Fibroblast of lung (primary cell): ENCODE measurements at regions not wholly inside any gene's neighbourhood (a gene's known extent, or its start where the extent isn't known, plus 50 kb on each side); places are given as distances from the start of the nearest gene placed in this dataset.

Source experiments
- DNase-seq, 2 donors: peaks; one replicate each; pipeline versions ENCODE4 v3.0.0 to v3.0.0-alpha.2; 2010; ENCODE audit warnings: low read depth in 2 of 2
- H2AFZ ChIP-seq: 2 replicates; pipeline ENCODE4 v1.5.1; 2012; ENCODE audit warnings: low read length, control low read depth, inconsistent platforms
- H3K27ac ChIP-seq: 2 replicates; pipeline ENCODE4 v1.5.1; 2011; ENCODE audit warnings: low read length, control low read depth; ENCODE audit not compliant: insufficient read depth
- H3K27me3 ChIP-seq: 2 replicates; pipeline ENCODE4 v1.5.1; 2011; ENCODE audit warnings: mild to moderate bottlenecking, low read length; ENCODE audit not compliant: control insufficient read depth, insufficient read depth
- H3K36me3 ChIP-seq: 2 replicates; pipeline ENCODE4 v1.5.1; 2011; ENCODE audit warnings: low read length; ENCODE audit not compliant: control insufficient read depth, insufficient read depth
- H3K4me1 ChIP-seq: 2 replicates; pipeline ENCODE4 v1.5.1; 2011; ENCODE audit warnings: low read length; ENCODE audit not compliant: control insufficient read depth, insufficient read depth; ENCODE audit errors: extremely low read depth
- H3K4me2 ChIP-seq: 2 replicates; pipeline ENCODE4 v1.5.1; 2011; ENCODE audit warnings: low read length, control low read depth; ENCODE audit not compliant: insufficient read depth; ENCODE audit errors: extremely low read depth
- H3K4me3 ChIP-seq, 4 experiments: fragments of 200-600 bp in 1 of 4; sonication (generic) in 1 of 4; replicated peaks in 1 of 4; 2 replicates each; pipeline ENCODE4 v1.5.1; 2011 to 2016; ENCODE audit warnings: low read length in 4 of 4, low read depth in 3 of 4, mild to moderate bottlenecking in 3 of 4, control low read depth in 2 of 4, inconsistent platforms in 1 of 4, mixed read lengths in 1 of 4; ENCODE audit not compliant: insufficient read depth in 1 of 4; ENCODE audit errors: control extremely low read depth in 1 of 4
- H3K79me2 ChIP-seq: 2 replicates; pipeline ENCODE4 v1.5.1; 2012; ENCODE audit warnings: mild to moderate bottlenecking, low read length, inconsistent platforms; ENCODE audit not compliant: control insufficient read depth, insufficient read depth
- H3K9ac ChIP-seq: 2 replicates; pipeline ENCODE4 v1.5.1; 2011; ENCODE audit warnings: mild to moderate bottlenecking, low read length, control low read depth; ENCODE audit not compliant: insufficient read depth
- H3K9me3 ChIP-seq: 2 replicates; pipeline ENCODE4 v1.5.1; 2012; ENCODE audit warnings: low read depth, low read length; ENCODE audit not compliant: control insufficient read depth, insufficient read depth
- H4K20me1 ChIP-seq: 2 replicates; pipeline ENCODE4 v1.5.1; 2011; ENCODE audit warnings: low read length; ENCODE audit not compliant: control insufficient read depth, insufficient read depth; ENCODE audit errors: extremely low read depth
- CTCF ChIP-seq, 2 donors: IDR thresholded peaks in 1 of 2; conservative IDR thresholded peaks in 1 of 2; 1 replicate in 1 of 2; 2 replicates in 1 of 2; pipeline ENCODE4 v1.5.1; 2011 to 2012; ENCODE audit warnings: low read length in 2 of 2, control low read depth in 1 of 2, inconsistent platforms in 1 of 2, low read depth in 1 of 2, mild to moderate bottlenecking in 1 of 2
- EZH2 ChIP-seq: IDR thresholded peaks from 2 replicates; pipeline ENCODE4 v1.5.1; 2012; ENCODE audit warnings: low read length, control low read depth, mild to moderate bottlenecking; ENCODE audit errors: missing control alignments

- Histone ChIP-seq H3K27me3 (no peaks in the 10 kb centered on the region), H3K4me1 (no peaks in the 10 kb centered on the region), H3K79me2 (no peaks in the 10 kb centered on the region), H2AFZ (no peak overlapping the region), H3K4me3 (no peak overlapping the region), H3K9me3 (no peaks in the 10 kb centered on the region), H3K36me3 (no peaks in the 10 kb centered on the region), H3K4me2 (no peak overlapping the region), H3K27ac (no peak overlapping the region), H3K9ac (no peak overlapping the region), H4K20me1 (no peaks in the 10 kb centered on the region)
- TF ChIP-seq CTCF (conservative IDR thresholded peaks at IDR 0.05 in 1 of 2, IDR thresholded peaks at IDR 0.05 in 1 of 2; ENCODE audit: low read depth in 1 of 2, low read length in 2 of 2), result no peak
- TF ChIP-seq EZH2, result no peak
- DNase-seq, result no peak
Measured at GRCh38 chr12:126114441-126114840, 1049.2 kb downstream of the AACS start.

- TF ChIP-seq EZH2 (no peak), CTCF (conservative IDR thresholded peaks at IDR 0.05 in 1 of 2, IDR thresholded peaks at IDR 0.05 in 1 of 2; ENCODE audit: low read depth in 1 of 2, low read length in 2 of 2) (no peak)
- Histone ChIP-seq H3K9ac (no peak overlapping the region), H3K36me3 (no peaks in the 10 kb centered on the region), H3K4me2 (no peak overlapping the region), H2AFZ (no peak overlapping the region), H3K4me3 (no peak overlapping the region), H3K79me2 (no peaks in the 10 kb centered on the region), H3K4me1 (no peaks in the 10 kb centered on the region), H3K9me3 (no peaks in the 10 kb centered on the region), H3K27ac (no peak overlapping the region), H4K20me1 (no peaks in the 10 kb centered on the region), H3K27me3 (no peaks in the 10 kb centered on the region)
- DNase-seq, result no peak
Measured at GRCh38 chr12:126117502-126117901, 1052.3 kb downstream of the AACS start.

GRCh38 chr12:126139355-126139754 lies 1074.1 kb downstream of the AACS start:
- Histone ChIP-seq H3K9me3 (no peaks in the 10 kb centered on the region), H3K27me3 (no peaks in the 10 kb centered on the region), H3K79me2 (no peaks in the 10 kb centered on the region), H3K4me1 (no peaks in the 10 kb centered on the region), H2AFZ (no peak overlapping the region), H4K20me1 (no peaks in the 10 kb centered on the region), H3K36me3 (no peaks in the 10 kb centered on the region), H3K27ac (no peak overlapping the region), H3K4me2 (no peak overlapping the region), H3K4me3 (no peak overlapping the region), H3K9ac (no peak overlapping the region)
- TF ChIP-seq EZH2 (no peak), CTCF (conservative IDR thresholded peaks at IDR 0.05 in 1 of 2, IDR thresholded peaks at IDR 0.05 in 1 of 2; ENCODE audit: low read depth in 1 of 2, low read length in 2 of 2) (no peak)
- DNase-seq, result no peak
